ENCODE measurements at regions not wholly inside any gene's neighbourhood (a gene's known extent, or its start where the extent isn't known, plus 50 kb on each side); places are given as distances from the start of the nearest gene placed in this dataset.

DNA sequence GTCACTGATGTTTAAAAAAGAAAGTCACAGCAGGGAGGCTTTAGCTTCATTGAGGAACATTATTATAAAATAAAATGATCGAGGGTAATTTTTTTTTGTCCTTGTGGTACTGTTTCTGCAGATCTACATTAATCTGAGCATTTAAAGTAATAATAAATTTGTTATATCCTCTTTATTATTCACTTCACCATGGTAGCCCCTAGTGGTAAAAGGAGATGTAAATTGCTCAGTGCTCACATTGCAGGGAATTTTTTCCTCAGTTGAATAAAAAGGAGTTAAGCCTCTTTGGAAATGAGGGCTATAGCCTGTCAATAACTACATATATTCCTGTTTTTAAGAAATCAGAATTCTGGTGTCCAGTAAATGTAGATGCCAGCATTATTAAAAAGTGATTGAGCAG is 99.7 kb upstream of the VPREB1 start:
- TF ChIP-seq, protein P1, sequence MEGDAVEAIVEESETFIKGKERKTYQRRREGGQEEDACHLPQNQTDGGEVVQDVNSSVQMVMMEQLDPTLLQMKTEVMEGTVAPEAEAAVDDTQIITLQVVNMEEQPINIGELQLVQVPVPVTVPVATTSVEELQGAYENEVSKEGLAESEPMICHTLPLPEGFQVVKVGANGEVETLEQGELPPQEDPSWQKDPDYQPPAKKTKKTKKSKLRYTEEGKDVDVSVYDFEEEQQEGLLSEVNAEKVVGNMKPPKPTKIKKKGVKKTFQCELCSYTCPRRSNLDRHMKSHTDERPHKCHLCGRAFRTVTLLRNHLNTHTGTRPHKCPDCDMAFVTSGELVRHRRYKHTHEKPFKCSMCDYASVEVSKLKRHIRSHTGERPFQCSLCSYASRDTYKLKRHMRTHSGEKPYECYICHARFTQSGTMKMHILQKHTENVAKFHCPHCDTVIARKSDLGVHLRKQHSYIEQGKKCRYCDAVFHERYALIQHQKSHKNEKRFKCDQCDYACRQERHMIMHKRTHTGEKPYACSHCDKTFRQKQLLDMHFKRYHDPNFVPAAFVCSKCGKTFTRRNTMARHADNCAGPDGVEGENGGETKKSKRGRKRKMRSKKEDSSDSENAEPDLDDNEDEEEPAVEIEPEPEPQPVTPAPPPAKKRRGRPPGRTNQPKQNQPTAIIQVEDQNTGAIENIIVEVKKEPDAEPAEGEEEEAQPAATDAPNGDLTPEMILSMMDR (IDR thresholded peaks at IDR 0.05), result no peak
- no peak for TF ChIP-seq POLR2A (IDR thresholded peaks at IDR 0.05)
- H3K4me1 ChIP-seq, result no peaks in the 10 kb centered on the region
- intact Hi-C loops (cut with DNase I), result no loop called here
- no peak for DNase-seq
- H3K9me3 ChIP-seq, result no peaks in the 10 kb centered on the region
- peaks cover 0 to 82% (median 0%) of the 10 kb centered on the region in 4 donors for H3K27me3 ChIP-seq
- WGBS, 2 donors, result 0 to 36% methylated on average over 1 of the region's 1 CpG
- no peak overlapping the region for H3K4me3 ChIP-seq
- no peaks in the 10 kb centered on the region for H3K36me3 ChIP-seq
- no peak overlapping the region for H3K27ac ChIP-seq

DNA sequence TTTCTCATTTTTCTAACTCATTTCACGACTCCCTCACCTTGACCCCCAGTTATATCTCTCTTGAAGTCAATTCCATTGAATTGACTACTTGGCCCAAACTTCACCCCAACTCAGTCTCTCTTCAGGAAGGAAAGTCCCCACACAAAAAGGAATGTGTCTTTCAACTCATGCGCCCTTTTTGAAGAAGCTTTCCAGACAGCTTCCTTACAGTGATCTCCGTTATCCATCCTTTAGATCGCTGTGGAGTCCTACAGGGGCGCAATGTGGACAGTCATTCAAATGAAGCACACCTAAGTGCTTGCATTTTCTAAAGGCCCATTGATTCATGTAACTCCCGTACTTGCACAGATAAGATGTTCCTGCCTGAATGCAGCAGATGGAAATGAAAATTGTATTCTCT is 101.1 kb upstream of the VPREB1 start:
- Histone ChIP-seq H3K27me3 (peaks cover 0 to 82% (median 0%) of the 10 kb centered on the region in 4 donors), H3K9me3 (no peaks in the 10 kb centered on the region), H3K27ac (no peak overlapping the region), H3K4me3 (no peak overlapping the region), H3K4me1 (no peaks in the 10 kb centered on the region), H3K36me3 (no peaks in the 10 kb centered on the region)
- DNase-seq, result no peak
- 58% methylated on average over 6 of the region's 6 CpGs for WGBS, 2 donors
- intact Hi-C loops (cut with DNase I), result no loop called here
- no peak for TF ChIP-seq POLR2A (IDR thresholded peaks at IDR 0.05)

DNA sequence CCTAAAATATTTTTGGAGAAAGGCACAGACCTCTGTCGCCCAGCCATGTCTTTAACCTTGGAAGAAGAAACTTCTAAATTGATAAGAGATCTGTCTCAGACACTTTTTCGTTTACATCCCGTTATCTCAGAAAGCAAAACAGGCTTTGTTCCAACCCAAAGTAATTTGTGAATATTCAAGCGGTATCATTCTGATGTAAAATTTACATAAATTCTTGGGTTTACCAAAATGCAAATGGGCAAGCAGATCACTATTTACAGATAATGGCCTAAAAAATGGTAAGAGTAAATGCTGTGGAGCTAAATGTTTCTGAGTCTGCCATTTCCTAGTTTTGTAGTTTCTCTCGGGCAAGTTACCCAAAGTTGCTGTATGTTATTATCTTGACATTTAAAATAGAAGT is 101.9 kb upstream of the VPREB1 start:
- no peak overlapping the region for H3K27ac ChIP-seq
- no peaks in the 10 kb centered on the region for H3K4me1 ChIP-seq
- no peaks in the 10 kb centered on the region for H3K9me3 ChIP-seq
- 45 to 52% methylated on average over 5 of the region's 5 CpGs for WGBS, 2 donors
- H3K4me3 ChIP-seq, result no peak overlapping the region
- TF ChIP-seq POLR2A (IDR thresholded peaks at IDR 0.05), result no peak
- TF ChIP-seq, protein P1 (IDR thresholded peaks at IDR 0.05), result no peak
- H3K36me3 ChIP-seq, result no peaks in the 10 kb centered on the region
- no peak for DNase-seq
- H3K27me3 ChIP-seq, result peaks cover 0 to 82% (median 1%) of the 10 kb centered on the region in 4 donors
- intact Hi-C loops (cut with DNase I), result no loop called here

DNA sequence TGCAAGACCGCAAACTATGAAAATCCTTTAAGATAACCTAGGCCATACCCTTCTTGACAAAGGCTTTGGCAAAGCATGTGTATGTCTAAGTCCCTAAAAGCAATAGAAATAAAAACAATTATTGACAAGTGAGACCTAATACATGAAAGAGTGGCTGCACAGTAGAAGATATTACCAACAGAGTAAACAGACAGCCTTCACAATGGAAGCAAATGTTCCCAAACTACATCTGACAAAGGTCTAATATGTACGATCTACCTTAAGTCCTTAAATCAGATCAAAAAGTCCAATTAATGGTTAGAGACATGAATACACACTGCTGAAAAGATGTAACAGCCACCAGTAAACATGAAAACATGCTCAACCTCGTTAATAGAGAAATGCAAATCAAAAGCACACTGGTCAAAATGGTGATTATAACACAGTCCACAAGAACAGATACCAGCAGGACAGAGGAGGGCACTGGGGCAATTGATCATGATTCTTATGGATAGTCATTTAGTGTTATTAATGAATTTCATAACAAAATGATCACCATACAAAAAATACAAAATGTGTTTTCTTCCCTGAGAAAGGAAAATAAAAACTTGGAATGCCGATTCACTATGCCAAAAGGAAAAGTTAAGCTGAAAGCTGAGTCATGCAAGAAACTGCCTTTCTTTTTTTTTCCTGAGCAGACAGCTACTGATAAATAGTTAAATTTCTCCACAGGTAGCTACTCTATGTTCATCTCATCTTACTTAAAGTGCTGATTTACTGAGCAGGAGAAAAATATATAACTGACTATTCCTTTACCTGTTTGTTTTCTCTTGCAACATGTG is 102.6 kb upstream of the VPREB1 start:
- peaks cover 0 to 81% (median 1%) of the 10 kb centered on the region in 4 donors for H3K27me3 ChIP-seq

DNA sequence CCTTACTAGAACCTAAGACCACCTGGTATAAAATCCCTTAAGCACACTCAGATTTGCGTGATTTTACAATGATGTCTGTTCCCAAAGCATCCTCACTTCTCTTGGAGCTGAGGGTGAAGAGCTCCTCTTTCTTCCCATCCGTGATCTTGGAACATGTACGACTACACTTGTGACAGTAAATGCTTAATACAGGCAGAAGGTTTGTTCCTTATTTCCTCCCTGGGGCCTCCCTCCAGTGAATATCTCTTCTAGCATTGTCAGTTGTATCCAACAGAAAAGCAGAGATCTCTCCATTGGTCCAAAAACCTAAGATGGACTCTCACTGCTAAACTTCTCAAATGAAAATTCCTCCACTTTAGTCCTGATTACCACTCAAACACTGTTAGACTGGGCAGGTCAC is 103.6 kb upstream of the VPREB1 start:
- Histone ChIP-seq H3K27ac (no peak overlapping the region), H3K27me3 (peaks cover 0 to 80% (median 1%) of the 10 kb centered on the region in 4 donors), H3K36me3 (no peaks in the 10 kb centered on the region), H3K4me1 (no peaks in the 10 kb centered on the region), H3K9me3 (no peaks in the 10 kb centered on the region), H3K4me3 (no peak overlapping the region)
- 86 to 92% methylated on average over 3 of the region's 3 CpGs for WGBS, 2 donors
- TF ChIP-seq POLR2A (IDR thresholded peaks at IDR 0.05), result no peak
- TF ChIP-seq, protein P1 (IDR thresholded peaks at IDR 0.05), result no peak
- intact Hi-C loops (cut with DNase I), result no loop called here
- no peak for DNase-seq

More for the DNA sequence above, 102.6 kb upstream of the VPREB1 start:
- Histone ChIP-seq H3K4me1 (no peaks in the 10 kb centered on the region), H3K36me3 (no peaks in the 10 kb centered on the region), H3K4me3 (no peak overlapping the region), H3K9me3 (no peaks in the 10 kb centered on the region), H3K27ac (no peak overlapping the region)
- 52 to 59% methylated on average over 4 of the region's 4 CpGs for WGBS, 2 donors
- intact Hi-C loops (cut with DNase I), result no loop called here
- DNase-seq, result no peak
- no peak for TF ChIP-seq POLR2A (IDR thresholded peaks at IDR 0.05)
- TF ChIP-seq, protein P1 (IDR thresholded peaks at IDR 0.05), result no peak
